C4-2B (cell line): ENCODE measurements at regions not wholly inside any gene's neighbourhood (a gene's known extent, or its start where the extent isn't known, plus 50 kb on each side); places are given as distances from the start of the nearest gene placed in this dataset.

ENCODE experiments used
- CTCF ChIP-seq: fragments of 450-650 bp; conservative IDR thresholded peaks from 2 replicates; pipeline ENCODE4 v1.5.1; 2017; ENCODE audit warnings: mild to moderate bottlenecking
- ZFX ChIP-seq: fragments of 450-650 bp; IDR thresholded peaks from 2 replicates; pipeline ENCODE4 v1.6.1; 2017

- TF ChIP-seq CTCF: no peak
- no peak for TF ChIP-seq ZFX
These were observed 105.6 kb upstream of the SLC44A3 start for GRCh38 chr1:94714552-94714951.
